ENCODE measurements at regions not wholly inside any gene's neighbourhood (a gene's known extent, or its start where the extent isn't known, plus 50 kb on each side); places are given as distances from the start of the nearest gene placed in this dataset.
"Not testable (repeated sequence)": the region's sequence is repeated elsewhere in the genome, so short reads cannot be mapped to it uniquely, and the experiment has no call there.

DNA sequence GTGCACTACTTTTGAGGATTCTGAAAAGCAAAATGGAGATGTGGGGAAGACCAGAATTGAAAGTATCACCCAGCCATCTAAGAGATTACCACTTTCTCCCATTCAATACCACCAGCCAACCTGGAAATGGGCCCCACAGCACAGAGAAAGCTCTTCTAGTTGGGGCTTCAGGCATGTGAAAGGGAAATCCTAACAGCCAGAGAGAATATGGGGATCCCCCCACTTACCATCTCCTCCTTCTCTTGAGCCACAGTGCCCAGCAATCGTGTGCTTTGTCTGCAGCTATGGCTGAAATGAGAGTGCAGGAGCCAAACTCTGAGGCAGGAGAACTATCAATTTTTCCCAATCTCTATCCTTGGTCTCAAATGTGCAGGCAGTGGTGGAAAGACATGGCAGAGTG, 173.2 kb upstream of the KCTD7 start:
- DNase-seq (ENCODE audit: insufficient read length, low spot score): not testable (repeated sequence)
- peak; percentile 21 for FAIRE-seq

DNA sequence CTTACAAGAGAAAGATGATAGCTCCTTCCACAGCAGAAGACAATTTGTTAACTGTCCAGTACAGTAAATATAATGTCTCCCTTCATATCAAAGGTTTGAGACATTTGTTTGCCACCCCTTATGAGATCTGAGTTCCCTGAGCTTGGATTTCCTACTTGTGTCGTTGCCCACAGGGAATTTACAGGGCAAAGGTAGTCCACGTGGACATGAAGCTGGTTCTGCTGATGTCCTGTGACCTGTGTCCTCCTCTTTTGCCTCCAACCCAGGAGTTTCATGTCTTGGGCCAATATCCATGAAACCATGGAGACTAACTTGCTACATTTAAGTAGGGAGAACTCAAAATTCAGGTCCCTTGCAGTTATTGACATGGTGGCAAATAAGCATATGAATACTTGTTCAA, 172.2 kb upstream of the KCTD7 start:
- not testable (repeated sequence) for DNase-seq (ENCODE audit: insufficient read length, low spot score); FAIRE-seq

GRCh38 chr7:66458991-66459390, 169.7 kb upstream of the KCTD7 start:
- not testable (repeated sequence) for DNase-seq (ENCODE audit: insufficient read length, low spot score); FAIRE-seq

GRCh38 chr7:66459783-66460413, 168.8 kb upstream of the KCTD7 start:
- not testable (repeated sequence) for FAIRE-seq

GRCh38 chr7:66460921-66461361, 167.7 kb upstream of the KCTD7 start:
- no peak for DNase-seq (ENCODE audit: insufficient read length, low spot score)
- FAIRE-seq: no peak

More at GRCh38 chr7:66459783-66460413, 168.8 kb upstream of the KCTD7 start:
- not testable (repeated sequence) for DNase-seq (ENCODE audit: insufficient read length, low spot score)

DNA sequence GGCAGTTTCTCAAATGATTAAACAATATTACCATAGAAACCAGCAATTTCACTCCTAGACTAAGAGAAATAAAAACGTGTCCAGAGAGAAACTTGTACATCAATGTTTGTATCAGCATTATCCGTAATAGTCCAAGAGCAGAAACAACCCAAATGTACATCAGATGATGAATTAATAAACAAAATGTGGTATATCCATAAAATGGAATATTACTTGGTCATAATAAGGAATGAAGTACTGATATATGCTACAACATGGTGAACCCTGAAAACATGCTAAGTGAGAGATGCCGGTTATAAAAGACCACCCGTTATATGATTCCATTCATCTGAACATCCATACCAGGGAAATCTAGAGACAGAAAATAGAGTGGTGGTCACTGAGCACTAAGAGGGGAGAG, 167.3 kb upstream of the KCTD7 start:
- DNase-seq (ENCODE audit: insufficient read length, low spot score); FAIRE-seq: not testable (repeated sequence)

DNA sequence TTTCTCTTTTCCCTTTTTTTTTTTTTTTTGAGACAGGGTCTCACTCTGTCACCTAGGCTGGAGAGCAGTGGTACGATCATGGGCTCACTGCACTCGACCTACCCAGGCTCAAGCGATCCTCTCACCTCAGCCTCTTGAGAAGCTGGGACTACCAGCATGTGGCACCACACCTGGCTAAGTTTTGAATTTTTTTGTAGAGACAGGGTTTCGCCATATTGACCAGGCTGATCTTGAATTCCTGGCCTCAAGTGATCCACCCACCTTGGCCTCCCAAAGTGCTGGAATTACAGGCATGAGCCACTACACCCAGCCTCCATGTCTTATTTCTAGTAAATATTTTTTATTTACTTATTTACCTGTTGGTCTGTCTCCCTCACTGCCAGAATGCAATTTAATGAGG, 165.8 kb upstream of the KCTD7 start:
- not testable (repeated sequence) for FAIRE-seq; DNase-seq (ENCODE audit: insufficient read length, low spot score)

GRCh38 chr7:66464059-66464458, 164.6 kb upstream of the KCTD7 start:
- FAIRE-seq (no peak), DNase-seq (ENCODE audit: insufficient read length, low spot score) (no peak)

DNA sequence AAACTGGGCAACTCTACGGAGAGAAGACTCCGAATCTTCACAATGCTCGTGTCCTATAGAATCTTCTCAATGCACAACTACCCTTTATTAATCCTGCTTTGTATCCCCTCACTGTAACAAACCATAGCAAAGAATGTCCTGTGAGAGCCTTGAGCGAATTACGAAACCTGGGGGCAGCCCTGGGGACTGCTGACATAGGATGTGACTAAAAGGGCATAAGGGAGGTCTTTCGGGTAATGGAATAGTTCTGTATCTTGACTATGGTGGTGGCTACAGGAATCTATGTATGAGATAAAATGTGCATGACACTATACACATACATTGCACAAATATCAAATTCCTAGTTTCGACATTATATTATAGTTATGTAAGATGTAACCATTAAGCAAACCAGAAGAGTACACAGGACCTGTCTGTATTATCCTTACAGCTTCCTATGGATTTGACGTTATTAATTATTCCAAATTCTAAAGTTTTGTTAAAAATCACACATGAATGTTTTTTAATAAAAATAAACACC, 162.5 kb upstream of the KCTD7 start:
- DNase-seq (ENCODE audit: insufficient read length, low spot score) (no peak), FAIRE-seq (no peak)

GRCh38 chr7:66467887-66468286, 160.8 kb upstream of the KCTD7 start:
- no peak for FAIRE-seq
- no peak for DNase-seq (ENCODE audit: insufficient read length, low spot score)

DNA sequence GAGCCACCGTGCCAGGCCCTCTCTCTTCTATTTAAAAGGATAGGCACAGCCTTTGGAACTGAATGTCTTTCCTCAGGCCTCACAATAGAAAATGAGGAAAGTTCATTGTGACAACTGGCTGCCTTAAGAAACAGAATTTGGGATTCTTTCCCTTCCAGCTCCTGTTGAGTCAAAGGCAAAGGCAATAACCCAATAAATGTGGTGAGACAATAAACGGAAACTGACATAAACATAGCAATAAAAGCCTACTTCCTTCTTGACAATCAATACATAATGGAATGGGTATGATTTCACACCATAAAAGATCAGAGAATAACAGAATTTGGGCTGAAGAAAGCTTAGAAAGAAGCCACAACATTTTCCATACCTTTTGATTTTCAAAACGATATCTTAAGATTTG, 155.6 kb upstream of the KCTD7 start:
- not testable (repeated sequence) for FAIRE-seq; DNase-seq (ENCODE audit: insufficient read length, low spot score)

GRCh38 chr7:66474441-66474840, 154.2 kb upstream of the KCTD7 start:
- FAIRE-seq: no peak
- no peak for DNase-seq (ENCODE audit: insufficient read length, low spot score)

DNA sequence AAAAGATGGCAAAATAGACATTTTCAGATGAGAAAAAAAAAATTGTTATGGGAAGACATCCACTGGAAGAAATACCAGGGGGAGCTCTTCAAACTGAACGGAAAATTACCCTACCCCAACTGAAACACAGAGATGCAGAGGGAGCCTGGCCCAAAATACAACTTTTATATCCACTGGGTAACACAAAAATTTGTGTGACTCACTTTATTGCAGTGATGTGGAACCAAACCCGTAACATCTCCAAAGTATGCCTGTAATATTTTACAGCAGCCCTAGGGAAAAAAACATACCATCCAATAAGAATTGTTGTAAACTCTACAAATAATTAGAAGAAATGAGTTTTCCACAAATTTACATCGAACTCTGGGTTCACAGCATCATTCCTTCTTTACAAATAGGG, 152.6 kb upstream of the KCTD7 start:
- FAIRE-seq; DNase-seq (ENCODE audit: insufficient read length, low spot score): not testable (repeated sequence)

DNA sequence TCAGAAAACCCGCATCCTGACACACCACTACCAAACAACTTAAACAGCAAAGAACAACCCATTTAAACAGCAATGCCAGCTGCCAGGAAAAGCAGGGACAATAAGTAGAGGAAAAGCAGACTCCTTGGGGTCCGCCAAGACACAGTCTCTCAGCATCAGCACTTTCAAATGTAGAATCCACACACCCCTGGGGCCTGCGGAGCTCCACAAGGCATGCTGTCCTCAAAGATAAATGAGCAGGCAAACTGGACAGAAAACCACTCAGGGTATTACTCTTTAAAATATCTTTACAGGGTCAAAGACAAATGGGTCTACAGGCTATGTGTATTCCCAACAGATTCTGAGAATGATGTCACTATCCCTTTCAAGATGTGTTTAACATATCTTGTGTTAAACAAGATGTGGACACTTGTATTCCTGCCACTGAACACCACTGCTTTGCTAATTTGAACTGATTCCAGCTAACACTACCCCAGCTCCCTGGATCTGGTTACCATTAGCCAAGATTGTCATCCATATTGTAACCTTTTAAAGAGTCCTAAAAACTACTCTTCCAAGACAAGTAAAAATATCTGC, 150.8 kb upstream of the KCTD7 start:
- FAIRE-seq; DNase-seq (ENCODE audit: insufficient read length, low spot score): not testable (repeated sequence)

GRCh38 chr7:66481229-66481628, 147.5 kb upstream of the KCTD7 start:
- peak; percentile 35 for FAIRE-seq
- not testable (repeated sequence) for DNase-seq (ENCODE audit: insufficient read length, low spot score)

DNA sequence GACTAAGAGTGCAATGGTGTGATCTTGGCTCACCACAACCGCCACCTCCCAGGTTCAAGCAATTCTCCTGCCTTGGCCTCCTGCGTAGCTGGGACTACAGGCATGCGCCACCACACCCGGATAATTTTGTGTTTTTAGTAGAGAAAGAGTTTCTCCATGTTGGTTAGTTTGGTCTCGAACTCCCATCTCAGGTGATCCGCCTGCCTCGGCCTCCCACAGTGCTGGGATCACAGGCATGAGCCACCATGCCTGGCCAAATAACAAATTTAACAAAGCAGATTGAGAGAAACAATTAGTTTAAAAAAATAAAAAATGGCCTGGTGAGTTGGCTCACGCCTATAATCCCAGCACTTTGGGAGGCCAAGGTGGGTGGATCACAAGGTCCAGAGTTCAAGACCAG, 139.6 kb upstream of the KCTD7 start:
- FAIRE-seq; DNase-seq (ENCODE audit: insufficient read length, low spot score): not testable (repeated sequence)

- DNase-seq (ENCODE audit: insufficient read length, low spot score); FAIRE-seq: not testable (repeated sequence)
Observed at GRCh38 chr7:66489741-66490140, 138.9 kb upstream of the KCTD7 start.

GRCh38 chr7:66490979-66491378, 137.7 kb upstream of the KCTD7 start:
- not testable (repeated sequence) for FAIRE-seq; DNase-seq (ENCODE audit: insufficient read length, low spot score)

GRCh38 chr7:66492405-66492804, 136.3 kb upstream of the KCTD7 start:
- DNase-seq (ENCODE audit: insufficient read length, low spot score): not testable (repeated sequence)

DNA sequence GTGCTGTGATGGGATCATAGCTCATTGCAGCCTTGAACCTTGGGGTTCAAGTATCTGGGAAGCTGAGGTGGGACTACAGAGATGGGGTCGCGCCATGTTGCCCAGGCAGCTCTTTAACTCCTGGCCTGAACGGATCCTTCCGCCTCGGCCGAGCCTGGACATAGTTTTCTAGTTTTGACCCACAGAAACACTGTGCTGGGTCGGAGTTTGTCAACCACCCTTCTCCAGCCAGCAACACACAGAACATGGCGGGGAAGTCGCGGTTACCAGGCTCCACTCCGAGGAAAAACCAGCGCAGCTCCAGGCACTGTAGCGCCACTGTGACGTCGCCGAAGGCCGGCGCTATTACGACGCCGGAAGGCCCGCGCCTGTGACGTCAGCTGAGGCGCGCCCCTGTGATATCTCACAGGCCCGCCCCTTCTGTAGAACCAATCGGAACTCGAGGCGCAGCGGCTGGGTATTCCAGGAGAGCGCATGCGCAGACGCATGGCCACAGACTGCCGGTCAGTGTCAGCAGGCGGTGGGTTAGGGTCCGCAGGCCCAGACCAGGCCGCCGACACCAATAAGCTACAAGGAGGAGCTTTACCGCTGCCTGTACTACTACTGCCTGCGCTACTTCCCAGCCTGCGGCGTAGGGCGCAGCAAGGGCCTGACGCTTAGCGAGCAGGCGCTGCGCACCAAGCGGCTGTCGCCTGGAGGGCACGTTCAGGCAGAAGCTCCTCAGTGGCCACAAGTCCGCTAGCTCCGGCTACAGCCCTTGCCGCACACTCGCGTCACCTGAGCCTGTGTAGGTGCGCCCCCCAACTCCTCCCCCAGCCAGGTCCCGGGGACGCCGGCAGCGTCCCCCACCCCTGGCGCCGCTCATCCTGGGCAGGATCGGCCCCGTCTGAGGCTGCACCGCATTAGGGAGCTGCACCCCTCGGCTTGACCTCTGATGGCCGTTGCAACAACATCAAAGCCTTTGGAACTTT, 135.2 kb upstream of the KCTD7 start:
- peak; percentile 89 for DNase-seq (ENCODE audit: insufficient read length, low spot score)
- FAIRE-seq: peak; percentile 88

More at GRCh38 chr7:66492405-66492804, 136.3 kb upstream of the KCTD7 start:
- FAIRE-seq: not testable (repeated sequence)

GRCh38 chr7:66497346-66497745, 131.3 kb upstream of the KCTD7 start:
- FAIRE-seq (no peak), DNase-seq (ENCODE audit: insufficient read length, low spot score) (no peak)
